HCT116 (cell line): ENCODE measurements at regions not wholly inside any gene's neighbourhood (a gene's known extent, or its start where the extent isn't known, plus 50 kb on each side); places are given as distances from the start of the nearest gene placed in this dataset.

Source experiments
- ATAC-seq: fragments of 200-7000 bp; cut with Tn5 transposase; 2 replicates; pipeline ENCODE4 v1.9.1; 2020; ENCODE audit warnings: mild to moderate bottlenecking, moderate library complexity
- BruUV-seq: library from RNA; stranded (reverse); fragments of 400-500 nt; replicated peaks from 2 replicates; lab custom pipeline; 2021; lab: Mats Ljungman, UMichigan
- CTCF ChIA-PET: fragments of 300-600 bp; sonication (Branson Sonifier 250); formaldehyde crosslinking; loops from one replicate; lab custom pipeline; 2021; ENCODE audit warnings: antibody characterized with exemption; lab: Charles Lee
- POLR2A ChIA-PET: fragments of 300-600, 350-600 bp; sonication (Branson Sonifier 250); formaldehyde crosslinking; loops from one replicate; lab custom pipeline; 2021; ENCODE audit warnings: antibody characterized with exemption; lab: Charles Lee
- RAD21 ChIA-PET, 2 experiments: fragments of 300-600 bp; sonication (Branson Sonifier 250); formaldehyde crosslinking; loops; one replicate each; lab custom pipeline; 2023; ENCODE audit warnings: low total read pairs in 2 of 2; ENCODE audit not compliant: uncharacterized antibody in 2 of 2, unreplicated experiment in 2 of 2, low non-redundant PET in 1 of 2; lab: Charles Lee
- DNase-seq: peaks from one replicate; pipeline ENCODE4 v3.0.0-alpha.2; 2010; ENCODE audit warnings: low read depth, low spot score
- H2AFZ ChIP-seq: fragments of 200-600 bp; shearing (Covaris generic), sonication (generic); 2 replicates; pipeline ENCODE4 v1.6.1; 2017; ENCODE audit warnings: low read depth, mixed run types, mixed read lengths, antibody characterized with exemption, low read length; ENCODE audit not compliant: poor library complexity, severe bottlenecking
- H3K27ac ChIP-seq: 2 replicates; pipeline ENCODE4 v1.5.1; 2012; ENCODE audit warnings: low read depth, low read length
- H3K27me3 ChIP-seq: fragments of 200-600 bp; sonication (generic); 2 replicates; pipeline ENCODE4 v1.6.1; 2016; ENCODE audit warnings: mixed run types, low read length, mixed read lengths; ENCODE audit not compliant: insufficient read depth
- H3K36me3 ChIP-seq, 2 experiments: fragments of 200-500 bp in 1 of 2; fragments of 200-600 bp in 1 of 2; sonication (Bioruptor generic) in 1 of 2; sonication (generic) in 1 of 2; 2 replicates each; pipeline versions ENCODE4 v1.5.1 to v1.6.1; 2014 to 2016; ENCODE audit warnings: low read length in 2 of 2, inconsistent platforms in 1 of 2, mixed read lengths in 1 of 2, mixed run types in 1 of 2; ENCODE audit not compliant: insufficient read depth in 2 of 2, control insufficient read depth in 1 of 2
- H3K4me1 ChIP-seq, 2 experiments: fragments of 200-600 bp in 1 of 2; sonication (generic) in 1 of 2; 2 replicates each; pipeline versions ENCODE4 v1.5.1 to v1.6.1; 2012 to 2017; ENCODE audit warnings: low read length in 2 of 2, inconsistent platforms in 1 of 2, mild to moderate bottlenecking in 1 of 2, mixed read lengths in 1 of 2, mixed run types in 1 of 2, moderate library complexity in 1 of 2; ENCODE audit not compliant: insufficient read depth in 2 of 2, control insufficient read depth in 1 of 2
- H3K4me2 ChIP-seq: fragments of 200-600 bp; sonication (generic); 2 replicates; pipeline ENCODE4 v1.6.1; 2017; ENCODE audit warnings: mixed run types, low read length, mixed read lengths
- H3K4me3 ChIP-seq, 2 experiments: fragments of 200-600 bp in 1 of 2; sonication (generic) in 1 of 2; replicated peaks in 1 of 2; 2 replicates each; pipeline ENCODE4 v1.5.1; 2011 to 2016; ENCODE audit warnings: low read length in 2 of 2, control low read depth in 1 of 2, low read depth in 1 of 2, mild to moderate bottlenecking in 1 of 2, mixed read lengths in 1 of 2, mixed run types in 1 of 2
- H3K79me2 ChIP-seq: fragments of 200-600 bp; sonication (generic); 2 replicates; pipeline ENCODE4 v1.6.1; 2017; ENCODE audit warnings: mild to moderate bottlenecking, mixed run types, low read length, moderate library complexity, mixed read lengths; ENCODE audit not compliant: insufficient read depth
- H3K9ac ChIP-seq: fragments of 200-600 bp; sonication (generic); 2 replicates; pipeline ENCODE4 v1.6.1; 2016; ENCODE audit warnings: low read length, mixed read lengths
- H3K9me2 ChIP-seq: fragments of 200-600 bp; sonication (generic), shearing (Covaris generic); 2 replicates; pipeline ENCODE4 v1.6.1; 2017; ENCODE audit warnings: mixed run types, mild to moderate bottlenecking, moderate library complexity; ENCODE audit not compliant: insufficient read depth
- H3K9me3 ChIP-seq, 2 experiments: fragments of 200-500 bp in 1 of 2; fragments of 200-600 bp in 1 of 2; sonication (Bioruptor generic) in 1 of 2; sonication (generic) in 1 of 2; 2 replicates each; pipeline ENCODE4 v1.6.1; 2014 to 2017; ENCODE audit warnings: low read length in 2 of 2, mixed read lengths in 2 of 2, inconsistent platforms in 1 of 2, low read depth in 1 of 2, mild to moderate bottlenecking in 1 of 2, mixed run types in 1 of 2, moderate library complexity in 1 of 2; ENCODE audit not compliant: control insufficient read depth in 1 of 2, insufficient read depth in 1 of 2
- H4K20me1 ChIP-seq: fragments of 200-600 bp; sonication (generic), shearing (Covaris generic); 2 replicates; pipeline ENCODE4 v1.6.1; 2017; ENCODE audit warnings: mixed run types, mild to moderate bottlenecking, moderate library complexity; ENCODE audit not compliant: insufficient read depth
- CEBPB ChIP-seq: IDR thresholded peaks from 2 replicates; pipeline ENCODE4 v1.6.1; 2012; ENCODE audit warnings: low read depth
- CTCF ChIP-seq, 3 experiments: fragments of 200-600 bp in 1 of 3; sonication (generic) in 1 of 3; IDR thresholded peaks in 2 of 3; conservative IDR thresholded peaks in 1 of 3; 2 replicates each; pipeline ENCODE4 v1.5.1; 2012 to 2017; ENCODE audit warnings: low read depth in 2 of 3, low read length in 2 of 3, antibody characterized with exemption in 1 of 3, borderline replicate concordance in 1 of 3, control low read depth in 1 of 3, mild to moderate bottlenecking in 1 of 3, mixed read lengths in 1 of 3, mixed run types in 1 of 3, moderate library complexity in 1 of 3; ENCODE audit not compliant: insufficient read depth in 1 of 3
- EGR1 ChIP-seq: IDR thresholded peaks from 2 replicates; pipeline ENCODE4 v1.6.1; 2012; ENCODE audit warnings: low read depth
- ELF1 ChIP-seq: IDR thresholded peaks from 2 replicates; pipeline ENCODE4 v1.6.1; 2012; ENCODE audit warnings: low read depth, borderline replicate concordance
- JUND ChIP-seq: IDR thresholded peaks from 2 replicates; pipeline ENCODE4 v1.6.1; 2012
- MAX ChIP-seq: IDR thresholded peaks from 2 replicates; pipeline ENCODE4 v1.6.1; 2012
- POLR2A ChIP-seq: IDR thresholded peaks from 2 replicates; pipeline ENCODE4 v1.7.0; 2011; ENCODE audit warnings: borderline replicate concordance; ENCODE audit not compliant: insufficient read depth, insufficient read length; ENCODE audit errors: extremely low read depth
- RAD21 ChIP-seq: IDR thresholded peaks from 2 replicates; pipeline ENCODE4 v1.6.1; 2012; ENCODE audit warnings: low read depth, mild to moderate bottlenecking
- REST ChIP-seq: IDR thresholded peaks from 2 replicates; pipeline ENCODE4 v1.6.1; 2012; ENCODE audit warnings: low read depth
- SIN3A ChIP-seq: IDR thresholded peaks from 2 replicates; pipeline ENCODE4 v1.6.1; 2012; ENCODE audit warnings: low read depth
- SP1 ChIP-seq: IDR thresholded peaks from 2 replicates; pipeline ENCODE4 v1.6.1; 2012; ENCODE audit warnings: low read depth
- SRF ChIP-seq: IDR thresholded peaks from 2 replicates; pipeline ENCODE4 v1.6.1; 2012; ENCODE audit warnings: low read depth
- YY1 ChIP-seq: IDR thresholded peaks from 2 replicates; pipeline ENCODE4 v1.6.1; 2011; ENCODE audit warnings: low read length, low read depth, moderate library complexity, mild to moderate bottlenecking; ENCODE audit not compliant: insufficient replicate concordance; ENCODE audit errors: extremely low read depth
- ZFX ChIP-seq: fragments of 450-650 bp; IDR thresholded peaks from 2 replicates; pipeline ENCODE4 v1.6.1; 2017
- intact Hi-C: fragments of 100-400 bp; cut with micrococcal nuclease; formaldehyde crosslinking; loops from 2 replicates; pipeline ENCODE4 v1.10.0; 2022

GRCh38 chr10:1932692-1933094 is 195.4 kb upstream of the ADARB2 start:
- Histone ChIP-seq H3K9ac (no peak overlapping the region), H2AFZ (no peak overlapping the region), H3K79me2 (no peaks in the 10 kb centered on the region), H4K20me1 (no peaks in the 10 kb centered on the region), H3K36me3 (no peaks in the 10 kb centered on the region), H3K4me3 (no peak overlapping the region), H3K4me2 (no peak overlapping the region), H3K9me3 (peaks cover 5 to 20% of the 10 kb centered on the region in 2 experiments; a peak in 2 of 4 replicates), H3K27me3 (no peaks in the 10 kb centered on the region), H3K27ac (no peak overlapping the region), H3K9me2 (no peaks in the 10 kb centered on the region), H3K4me1 (no peaks in the 10 kb centered on the region)
- RAD21 ChIA-PET: no interaction called here
- POLR2A ChIA-PET: no interaction called here
- ATAC-seq (no peak), DNase-seq (no peak)
- CTCF ChIA-PET: no interaction called here
- intact Hi-C loops: no loop called here
- TF ChIP-seq RAD21: no peak
- TF ChIP-seq EGR1: no peak
- TF ChIP-seq SRF: no peak
- no TSS peak for BruUV-seq

- H3K9ac ChIP-seq: no peak overlapping the region
- no peak for ATAC-seq
- no TSS peak for BruUV-seq
Observed at GRCh38 chr10:1928606-1929005, 191.3 kb upstream of the ADARB2 start.

More at GRCh38 chr10:1928606-1929005, 191.3 kb upstream of the ADARB2 start:
- no peak overlapping the region for H2AFZ ChIP-seq
- no peaks in the 10 kb centered on the region for H3K27me3 ChIP-seq
- no peak overlapping the region for H3K4me3 ChIP-seq
- DNase-seq: no peak
- ChIA-PET RAD21 (no interaction called here), CTCF (no interaction called here), POLR2A (no interaction called here)
- no peaks in the 10 kb centered on the region for H3K79me2 ChIP-seq
- H4K20me1 ChIP-seq: no peaks in the 10 kb centered on the region
- no peak overlapping the region for H3K27ac ChIP-seq
- H3K36me3 ChIP-seq: no peaks in the 10 kb centered on the region
- H3K9me2 ChIP-seq: no peaks in the 10 kb centered on the region
- intact Hi-C loops: no loop called here
- H3K4me1 ChIP-seq: no peaks in the 10 kb centered on the region
- no peak overlapping the region for H3K4me2 ChIP-seq
- H3K9me3 ChIP-seq: peaks cover 11 to 14% of the 10 kb centered on the region in 2 experiments; a peak in 2 of 4 replicates
- TF ChIP-seq JUND: no peak
- TF ChIP-seq SIN3A: no peak
- TF ChIP-seq CEBPB: no peak
- no peak for TF ChIP-seq MAX
- no peak for TF ChIP-seq SP1
- no peak for TF ChIP-seq ELF1
- TF ChIP-seq POLR2A: no peak
- no peak for TF ChIP-seq YY1
- TF ChIP-seq CTCF (IDR thresholded peaks at IDR 0.05 in 2 of 3, conservative IDR thresholded peaks at IDR 0.05 in 1 of 3; ENCODE audit: borderline replicate concordance in 1 of 3, insufficient read depth in 1 of 3, low read depth in 2 of 3, low read length in 2 of 3): no peak
- no peak for TF ChIP-seq ZFX
- no peak for TF ChIP-seq REST
